NB4 (cell line): ENCODE measurements at regions not wholly inside any gene's neighbourhood (a gene's known extent, or its start where the extent isn't known, plus 50 kb on each side); places are given as distances from the start of the nearest gene placed in this dataset.

ENCODE experiments used
- MYC ChIP-seq: IDR thresholded peaks from 2 replicates; pipeline ENCODE4 v1.6.1; 2011; ENCODE audit warnings: low read depth, low read length
- POLR2A ChIP-seq: IDR thresholded peaks from 2 replicates; pipeline ENCODE4 v1.6.1; 2011; ENCODE audit warnings: mild to moderate bottlenecking; ENCODE audit not compliant: insufficient read length; ENCODE audit errors: extremely low read depth
- TF ChIP-seq, protein P1 (sequence below): IDR thresholded peaks from one replicate; pipeline ENCODE4 v1.5.1; 2012; ENCODE audit warnings: low read depth, low read length
- TF ChIP-seq, protein P2 (sequence below): IDR thresholded peaks from 2 replicates; pipeline ENCODE4 v1.6.1; 2011; ENCODE audit warnings: low read depth, low read length

DNA sequence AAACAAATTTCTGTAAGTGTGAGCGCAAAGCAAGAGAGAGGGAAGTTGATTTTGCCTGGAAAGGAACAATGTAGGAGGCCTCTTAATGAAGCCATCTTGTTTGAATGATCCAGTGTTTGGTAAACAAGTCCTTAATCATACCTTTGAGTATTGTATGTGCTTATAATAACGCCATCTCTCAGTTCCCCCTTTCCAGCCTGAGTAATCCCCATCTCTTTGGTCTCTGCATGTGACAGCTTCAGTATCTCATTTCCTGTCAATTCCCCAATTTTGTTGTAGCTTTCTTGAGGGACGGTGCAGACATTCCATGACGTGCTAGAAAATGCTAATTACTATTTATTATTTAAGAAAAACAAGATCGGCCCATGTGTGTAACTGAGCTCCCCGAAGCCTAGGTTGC lies 349.3 kb upstream of the NR2F2 start:
- TF ChIP-seq POLR2A, result no peak
- TF ChIP-seq, protein P1, sequence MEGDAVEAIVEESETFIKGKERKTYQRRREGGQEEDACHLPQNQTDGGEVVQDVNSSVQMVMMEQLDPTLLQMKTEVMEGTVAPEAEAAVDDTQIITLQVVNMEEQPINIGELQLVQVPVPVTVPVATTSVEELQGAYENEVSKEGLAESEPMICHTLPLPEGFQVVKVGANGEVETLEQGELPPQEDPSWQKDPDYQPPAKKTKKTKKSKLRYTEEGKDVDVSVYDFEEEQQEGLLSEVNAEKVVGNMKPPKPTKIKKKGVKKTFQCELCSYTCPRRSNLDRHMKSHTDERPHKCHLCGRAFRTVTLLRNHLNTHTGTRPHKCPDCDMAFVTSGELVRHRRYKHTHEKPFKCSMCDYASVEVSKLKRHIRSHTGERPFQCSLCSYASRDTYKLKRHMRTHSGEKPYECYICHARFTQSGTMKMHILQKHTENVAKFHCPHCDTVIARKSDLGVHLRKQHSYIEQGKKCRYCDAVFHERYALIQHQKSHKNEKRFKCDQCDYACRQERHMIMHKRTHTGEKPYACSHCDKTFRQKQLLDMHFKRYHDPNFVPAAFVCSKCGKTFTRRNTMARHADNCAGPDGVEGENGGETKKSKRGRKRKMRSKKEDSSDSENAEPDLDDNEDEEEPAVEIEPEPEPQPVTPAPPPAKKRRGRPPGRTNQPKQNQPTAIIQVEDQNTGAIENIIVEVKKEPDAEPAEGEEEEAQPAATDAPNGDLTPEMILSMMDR, result no peak
- TF ChIP-seq, protein P2, sequence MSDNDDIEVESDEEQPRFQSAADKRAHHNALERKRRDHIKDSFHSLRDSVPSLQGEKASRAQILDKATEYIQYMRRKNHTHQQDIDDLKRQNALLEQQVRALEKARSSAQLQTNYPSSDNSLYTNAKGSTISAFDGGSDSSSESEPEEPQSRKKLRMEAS, result no peak
- TF ChIP-seq MYC, result no peak
